Astrocyte (in vitro differentiated cells and primary cell): ENCODE measurements at regions not wholly inside any gene's neighbourhood (a gene's known extent, or its start where the extent isn't known, plus 50 kb on each side); places are given as distances from the start of the nearest gene placed in this dataset.
A peak's percentile ranks its signal among the peaks of the same experiment; 100 is the strongest.
"Not testable (repeated sequence)": the region's sequence is repeated elsewhere in the genome, so short reads cannot be mapped to it uniquely, and the experiment has no call there.

Experiments
- DNase-seq: peaks from one replicate; pipeline ENCODE4 v3.0.0-alpha.2; 2010; ENCODE audit warnings: low read depth
- FAIRE-seq: peaks from 2 replicates; lab custom pipeline; 2011; peaks lifted over from hg19 to GRCh38; lab: Jason Lieb, UNC
- H2AFZ ChIP-seq: 2 replicates; pipeline ENCODE4 v1.6.0; 2012; ENCODE audit warnings: low read depth, low read length, inconsistent platforms
- H3K27ac ChIP-seq: 2 replicates; pipeline ENCODE4 v1.5.1; 2011; ENCODE audit warnings: low read depth, low read length, inconsistent platforms
- H3K27me3 ChIP-seq: 2 replicates; pipeline ENCODE4 v1.6.0; 2011; ENCODE audit warnings: low read length, inconsistent platforms; ENCODE audit not compliant: insufficient read depth
- H3K36me3 ChIP-seq: 2 replicates; pipeline ENCODE4 v1.5.1; 2011; ENCODE audit warnings: low read length, inconsistent platforms; ENCODE audit not compliant: insufficient read depth
- H3K4me1 ChIP-seq: 2 replicates; pipeline ENCODE4 v1.5.1; 2011; ENCODE audit warnings: low read length, inconsistent platforms; ENCODE audit not compliant: insufficient read depth
- H3K4me2 ChIP-seq: 2 replicates; pipeline ENCODE4 v1.6.0; 2012; ENCODE audit warnings: low read length, inconsistent platforms
- H3K4me3 ChIP-seq: 2 replicates; pipeline ENCODE4 v1.5.1; 2011; ENCODE audit warnings: low read depth, mild to moderate bottlenecking, low read length, inconsistent platforms; ENCODE audit not compliant: insufficient read depth
- H3K79me2 ChIP-seq: 2 replicates; pipeline ENCODE4 v1.6.0; 2012; ENCODE audit warnings: mild to moderate bottlenecking, low read length, inconsistent platforms; ENCODE audit not compliant: insufficient read depth
- H3K9ac ChIP-seq: 2 replicates; pipeline ENCODE4 v1.6.0; 2012; ENCODE audit warnings: mild to moderate bottlenecking, low read length, inconsistent platforms
- H3K9me3 ChIP-seq: 2 replicates; pipeline ENCODE4 v1.5.1; 2012; ENCODE audit warnings: low read depth, mild to moderate bottlenecking, low read length, inconsistent platforms; ENCODE audit not compliant: insufficient read depth
- H4K20me1 ChIP-seq: 2 replicates; pipeline ENCODE4 v1.6.0; 2012; ENCODE audit warnings: low read length, inconsistent platforms; ENCODE audit not compliant: insufficient read depth
- H3K27ac Mint-ChIP-seq: one replicate; pipeline ENCODE4 v1.8.0; 2021; ENCODE audit warnings: mild to moderate bottlenecking, mixed read lengths; ENCODE audit not compliant: unreplicated experiment
- H3K27me3 Mint-ChIP-seq: one replicate; pipeline ENCODE4 v1.8.0; 2021; ENCODE audit warnings: low read depth, mixed read lengths; ENCODE audit not compliant: unreplicated experiment
- H3K36me3 Mint-ChIP-seq: one replicate; pipeline ENCODE4 v1.8.0; 2021; ENCODE audit warnings: low read depth, mixed read lengths; ENCODE audit not compliant: unreplicated experiment
- H3K4me1 Mint-ChIP-seq: one replicate; pipeline ENCODE4 v1.8.0; 2021; ENCODE audit warnings: low read depth, mixed read lengths; ENCODE audit not compliant: unreplicated experiment
- H3K4me3 Mint-ChIP-seq: one replicate; pipeline ENCODE4 v1.8.0; 2021; ENCODE audit warnings: mild to moderate bottlenecking, moderate library complexity, mixed read lengths; ENCODE audit not compliant: unreplicated experiment
- H3K9me3 Mint-ChIP-seq: one replicate; pipeline ENCODE4 v1.8.0; 2021; ENCODE audit warnings: mild to moderate bottlenecking, mixed read lengths; ENCODE audit not compliant: unreplicated experiment
- CTCF ChIP-seq: IDR thresholded peaks from 2 replicates; pipeline ENCODE4 v1.5.1; 2011; ENCODE audit warnings: low read depth, mild to moderate bottlenecking, inconsistent platforms, low read length, moderate library complexity; ENCODE audit not compliant: insufficient read depth
- EZH2 ChIP-seq: IDR thresholded peaks from 2 replicates; pipeline ENCODE4 v1.6.1; 2012; ENCODE audit warnings: mild to moderate bottlenecking, low read length, inconsistent platforms; ENCODE audit not compliant: insufficient read depth

GRCh38 chr1:173376065-173376464 is 101.1 kb upstream of the PRDX6 start:
- peaks cover 22% of the 10 kb centered on the region for H3K9me3 Mint-ChIP-seq
- not testable (repeated sequence) for FAIRE-seq, H3K4me1 Mint-ChIP-seq, H3K27ac Mint-ChIP-seq, H2AFZ ChIP-seq, H3K27me3 ChIP-seq, H3K4me3 ChIP-seq, DNase-seq, H3K4me2 ChIP-seq, H3K4me1 ChIP-seq, H3K27me3 Mint-ChIP-seq, H3K36me3 ChIP-seq, H4K20me1 ChIP-seq, H3K27ac ChIP-seq, H3K9ac ChIP-seq, H3K9me3 ChIP-seq, H3K79me2 ChIP-seq, H3K4me3 Mint-ChIP-seq
- H3K36me3 Mint-ChIP-seq: peaks cover 14% of the 10 kb centered on the region

- H3K4me3 ChIP-seq: no peak overlapping the region
- H3K36me3 Mint-ChIP-seq: peaks cover 14% of the 10 kb centered on the region
- DNase-seq (no peak), FAIRE-seq (no peak)
- H2AFZ ChIP-seq: no peak overlapping the region
- H3K4me1 ChIP-seq: no peaks in the 10 kb centered on the region
- peaks cover 4% of the 10 kb centered on the region for H3K9me3 ChIP-seq
- H3K9me3 Mint-ChIP-seq: peaks cover 24% of the 10 kb centered on the region
- H3K9ac ChIP-seq: no peak overlapping the region
- peaks cover 3% of the 10 kb centered on the region for H3K27me3 Mint-ChIP-seq
- no peaks in the 10 kb centered on the region for H3K27me3 ChIP-seq
- H3K4me2 ChIP-seq: no peak overlapping the region
- H3K27ac ChIP-seq: no peak overlapping the region
- H3K4me1 Mint-ChIP-seq: no peaks in the 10 kb centered on the region
- no peak overlapping the region for H3K4me3 Mint-ChIP-seq
- no peaks in the 10 kb centered on the region for H3K36me3 ChIP-seq
- no peak overlapping the region for H3K27ac Mint-ChIP-seq
- H3K79me2 ChIP-seq: no peaks in the 10 kb centered on the region
- no peaks in the 10 kb centered on the region for H4K20me1 ChIP-seq
- TF ChIP-seq CTCF (no peak), EZH2 (no peak)
Measured at GRCh38 chr1:173377266-173377665, 99.9 kb upstream of the PRDX6 start.

GRCh38 chr1:173383351-173383750 is 93.8 kb upstream of the PRDX6 start:
- no peak overlapping the region for H3K4me3 Mint-ChIP-seq
- Histone ChIP-seq H3K4me2 (no peak overlapping the region), H3K27ac (peak overlapping the region; percentile 10), H3K4me3 (no peak overlapping the region), H3K9me3 (no peaks in the 10 kb centered on the region), H2AFZ (no peak overlapping the region), H3K4me1 (no peaks in the 10 kb centered on the region), H3K9ac (no peak overlapping the region), H3K27me3 (no peaks in the 10 kb centered on the region), H3K79me2 (no peaks in the 10 kb centered on the region), H4K20me1 (no peaks in the 10 kb centered on the region), H3K36me3 (no peaks in the 10 kb centered on the region)
- no peak overlapping the region for H3K27ac Mint-ChIP-seq
- TF ChIP-seq CTCF (no peak), EZH2 (no peak)
- no peaks in the 10 kb centered on the region for H3K27me3 Mint-ChIP-seq
- no peak for FAIRE-seq
- peaks cover 12% of the 10 kb centered on the region for H3K4me1 Mint-ChIP-seq
- peak; percentile 79 for DNase-seq
- no peaks in the 10 kb centered on the region for H3K36me3 Mint-ChIP-seq
- H3K9me3 Mint-ChIP-seq: peaks cover 4% of the 10 kb centered on the region
